Thyroid gland (tissue), 4 donors: ENCODE measurements at regions not wholly inside any gene's neighbourhood (a gene's known extent, or its start where the extent isn't known, plus 50 kb on each side); places are given as distances from the start of the nearest gene placed in this dataset.

Experiments
- CTCF ChIP-seq, 6 experiments: fragments of 200-600 bp in 3 of 6; fragments of 450-650 bp in 3 of 6; sonication (generic) in 3 of 6; IDR thresholded peaks; one replicate each; pipeline ENCODE4 v1.5.1; 2016 to 2019; ENCODE audit warnings: antibody characterized with exemption in 6 of 6, mild to moderate bottlenecking in 2 of 6, inconsistent platforms in 1 of 6, moderate library complexity in 1 of 6
- POLR2A ChIP-seq, 2 donors: fragments of 450-650 bp; IDR thresholded peaks; one replicate each; pipeline ENCODE4 v1.6.1; 2017; ENCODE audit warnings: antibody characterized with exemption in 2 of 2, mild to moderate bottlenecking in 2 of 2, moderate library complexity in 1 of 2

DNA sequence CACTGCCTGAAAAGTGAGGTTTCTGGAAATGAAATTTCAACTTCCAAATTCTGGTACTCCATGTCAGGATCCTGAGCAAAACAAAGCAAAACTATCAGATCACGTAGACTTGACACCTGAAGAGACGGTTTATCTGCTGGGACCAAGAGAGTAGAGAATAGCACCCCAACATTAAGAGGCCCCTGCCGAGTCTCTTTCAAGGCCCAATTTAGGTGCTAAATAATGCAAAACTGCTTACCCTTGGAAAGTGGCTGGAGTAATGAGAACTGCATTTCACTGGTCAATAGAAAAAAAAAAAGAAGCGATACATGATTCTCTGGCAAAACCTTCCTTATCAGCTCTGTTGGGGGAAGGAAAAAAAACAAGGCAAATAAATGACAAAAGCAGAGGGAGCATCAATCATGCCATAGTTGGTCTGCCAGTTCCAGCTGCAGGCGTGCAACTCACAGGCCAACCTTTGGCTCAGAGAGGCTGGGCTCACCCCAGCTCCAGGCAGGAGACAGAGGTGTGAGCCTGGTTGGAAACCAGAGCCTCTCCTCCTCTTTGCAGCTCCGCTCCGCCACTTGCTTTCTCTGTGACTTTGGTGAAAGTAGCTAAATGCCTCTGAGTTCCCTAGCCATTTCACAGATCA is 595.2 kb downstream of the TOX3 start:
- TF ChIP-seq CTCF (IDR thresholded peaks at IDR 0.05) (no peak), POLR2A (IDR thresholded peaks at IDR 0.05) (no peak)
